ENCODE measurements at regions not wholly inside any gene's neighbourhood (a gene's known extent, or its start where the extent isn't known, plus 50 kb on each side); places are given as distances from the start of the nearest gene placed in this dataset.

GRCh38 chr9:80235752-80236151, 664.0 kb downstream of the TLE4 start:
- no peak overlapping the region for H2BK15ac ChIP-seq (ENCODE audit: low read length)
- no peaks in the 10 kb centered on the region for H3K27me3 ChIP-seq (ENCODE audit: control insufficient read depth in 3 of 3, insufficient read depth in 3 of 3, low read depth in 1 of 3, low read length in 3 of 3)
- no peak overlapping the region for H3K9ac ChIP-seq (ENCODE audit: low read depth, low read length, poor library complexity)
- H3K79me1 ChIP-seq (ENCODE audit: low read depth, low read length): no peaks in the 10 kb centered on the region
- no peak for DNase-seq (ENCODE audit: low spot score)
- H2AK5ac ChIP-seq (ENCODE audit: low read depth, low read length): no peak overlapping the region
- no peak overlapping the region for H3K23ac ChIP-seq (ENCODE audit: low read depth, low read length, poor library complexity)
- no peaks in the 10 kb centered on the region for H3K36me3 ChIP-seq (replicated peaks in 1 of 2; ENCODE audit: control insufficient read depth in 2 of 2, insufficient read depth in 2 of 2, low read length in 2 of 2)
- H2BK12ac ChIP-seq (ENCODE audit: low read length): no peak overlapping the region
- no peak overlapping the region for H3K4me3 ChIP-seq (ENCODE audit: low read length in 2 of 2)
- H3K4me1 ChIP-seq (ENCODE audit: control insufficient read depth in 2 of 2, insufficient read depth in 1 of 2, low read depth in 1 of 2, low read length in 2 of 2): peaks cover 0 to 9% of the 10 kb centered on the region in 2 donors
- H2BK5ac ChIP-seq (ENCODE audit: low read length): no peak overlapping the region
- H4K8ac ChIP-seq (ENCODE audit: low read depth, low read length): no peak overlapping the region
- H3K27ac ChIP-seq (replicated peaks; ENCODE audit: low read length): no peak overlapping the region
- H3K4ac ChIP-seq (ENCODE audit: low read length): no peak overlapping the region
- no peak overlapping the region for H3K4me2 ChIP-seq (ENCODE audit: insufficient read depth, low read length, poor library complexity, severe bottlenecking)
- H4K91ac ChIP-seq (ENCODE audit: low read depth, low read length, poor library complexity): no peak overlapping the region
- peaks cover 0 to 7% of the 10 kb centered on the region in 2 donors for H3K9me3 ChIP-seq (replicated peaks in 1 of 2; ENCODE audit: control insufficient read depth in 2 of 2, insufficient read depth in 1 of 2, low read depth in 1 of 2, low read length in 2 of 2)
- WGBS, 2 donors (ENCODE audit: extremely low coverage in 2 of 2, insufficient read length in 2 of 2, insufficient replicate concordance in 1 of 2): no CpG with 5 or more reads among the region's 1 CpG
- no peak overlapping the region for H2AFZ ChIP-seq (ENCODE audit: low read length)
- H3K18ac ChIP-seq (ENCODE audit: low read length): no peak overlapping the region
- no peak overlapping the region for H2BK120ac ChIP-seq (ENCODE audit: low read depth, low read length)
- no peak overlapping the region for H3K14ac ChIP-seq (ENCODE audit: low read length)

- no peak overlapping the region for H3K23ac ChIP-seq (ENCODE audit: low read depth, low read length, poor library complexity)
- no peak overlapping the region for H2BK15ac ChIP-seq (ENCODE audit: low read length)
- no peak overlapping the region for H4K8ac ChIP-seq (ENCODE audit: low read depth, low read length)
- no peak overlapping the region for H3K27ac ChIP-seq (replicated peaks; ENCODE audit: low read length)
- H3K9me3 ChIP-seq (replicated peaks in 1 of 2; ENCODE audit: control insufficient read depth in 2 of 2, insufficient read depth in 1 of 2, low read depth in 1 of 2, low read length in 2 of 2): peaks cover 0 to 7% of the 10 kb centered on the region in 2 donors
- no peak overlapping the region for H3K4ac ChIP-seq (ENCODE audit: low read length)
- no peaks in the 10 kb centered on the region for H3K36me3 ChIP-seq (replicated peaks in 1 of 2; ENCODE audit: control insufficient read depth in 2 of 2, insufficient read depth in 2 of 2, low read length in 2 of 2)
- peaks cover 0 to 9% of the 10 kb centered on the region in 2 donors for H3K4me1 ChIP-seq (ENCODE audit: control insufficient read depth in 2 of 2, insufficient read depth in 1 of 2, low read depth in 1 of 2, low read length in 2 of 2)
- H3K27me3 ChIP-seq (ENCODE audit: control insufficient read depth in 3 of 3, insufficient read depth in 3 of 3, low read depth in 1 of 3, low read length in 3 of 3): no peaks in the 10 kb centered on the region
- no peak overlapping the region for H2BK5ac ChIP-seq (ENCODE audit: low read length)
- no peak overlapping the region for H2AK5ac ChIP-seq (ENCODE audit: low read depth, low read length)
- no peaks in the 10 kb centered on the region for H3K79me1 ChIP-seq (ENCODE audit: low read depth, low read length)
- no peak overlapping the region for H4K91ac ChIP-seq (ENCODE audit: low read depth, low read length, poor library complexity)
- DNase-seq (ENCODE audit: low spot score): no peak
- H3K4me2 ChIP-seq (ENCODE audit: insufficient read depth, low read length, poor library complexity, severe bottlenecking): no peak overlapping the region
- H3K18ac ChIP-seq (ENCODE audit: low read length): no peak overlapping the region
- no peak overlapping the region for H3K4me3 ChIP-seq (ENCODE audit: low read length in 2 of 2)
- no peak overlapping the region for H3K14ac ChIP-seq (ENCODE audit: low read length)
- H2AFZ ChIP-seq (ENCODE audit: low read length): no peak overlapping the region
- H2BK12ac ChIP-seq (ENCODE audit: low read length): no peak overlapping the region
- WGBS, 2 donors (ENCODE audit: extremely low coverage in 2 of 2, insufficient read length in 2 of 2, insufficient replicate concordance in 1 of 2): no CpG with 5 or more reads among the region's 2 CpGs
- no peak overlapping the region for H3K9ac ChIP-seq (ENCODE audit: low read depth, low read length, poor library complexity)
- H2BK120ac ChIP-seq (ENCODE audit: low read depth, low read length): no peak overlapping the region
These were observed 662.1 kb downstream of the TLE4 start for GRCh38 chr9:80233906-80234305.

- H3K4me2 ChIP-seq (ENCODE audit: insufficient read depth, low read length, poor library complexity, severe bottlenecking): no peak overlapping the region
- H2AFZ ChIP-seq (ENCODE audit: low read length): no peak overlapping the region
- H3K27ac ChIP-seq (replicated peaks; ENCODE audit: low read length): no peak overlapping the region
- H3K23ac ChIP-seq (ENCODE audit: low read depth, low read length, poor library complexity): no peak overlapping the region
- peaks cover 0 to 8% of the 10 kb centered on the region in 2 donors for H3K4me1 ChIP-seq (ENCODE audit: control insufficient read depth in 2 of 2, insufficient read depth in 1 of 2, low read depth in 1 of 2, low read length in 2 of 2)
- no peak overlapping the region for H2BK15ac ChIP-seq (ENCODE audit: low read length)
- H2AK5ac ChIP-seq (ENCODE audit: low read depth, low read length): no peak overlapping the region
- no peak overlapping the region for H2BK12ac ChIP-seq (ENCODE audit: low read length)
- H3K36me3 ChIP-seq (replicated peaks in 1 of 2; ENCODE audit: control insufficient read depth in 2 of 2, insufficient read depth in 2 of 2, low read length in 2 of 2): no peaks in the 10 kb centered on the region
- no peak overlapping the region for H3K4me3 ChIP-seq (ENCODE audit: low read length in 2 of 2)
- WGBS, 2 donors (ENCODE audit: extremely low coverage in 2 of 2, insufficient read length in 2 of 2, insufficient replicate concordance in 1 of 2): no CpG with 5 or more reads among the region's 1 CpG
- no peaks in the 10 kb centered on the region for H3K79me1 ChIP-seq (ENCODE audit: low read depth, low read length)
- H4K8ac ChIP-seq (ENCODE audit: low read depth, low read length): no peak overlapping the region
- H3K18ac ChIP-seq (ENCODE audit: low read length): no peak overlapping the region
- H3K27me3 ChIP-seq (ENCODE audit: control insufficient read depth in 3 of 3, insufficient read depth in 3 of 3, low read depth in 1 of 3, low read length in 3 of 3): no peaks in the 10 kb centered on the region
- H3K4ac ChIP-seq (ENCODE audit: low read length): no peak overlapping the region
- no peak for DNase-seq (ENCODE audit: low spot score)
- no peak overlapping the region for H4K91ac ChIP-seq (ENCODE audit: low read depth, low read length, poor library complexity)
- H2BK120ac ChIP-seq (ENCODE audit: low read depth, low read length): no peak overlapping the region
- no peak overlapping the region for H3K9ac ChIP-seq (ENCODE audit: low read depth, low read length, poor library complexity)
- no peak overlapping the region for H2BK5ac ChIP-seq (ENCODE audit: low read length)
- no peak overlapping the region for H3K14ac ChIP-seq (ENCODE audit: low read length)
- H3K9me3 ChIP-seq (replicated peaks in 1 of 2; ENCODE audit: control insufficient read depth in 2 of 2, insufficient read depth in 1 of 2, low read depth in 1 of 2, low read length in 2 of 2): peaks cover 0 to 7% of the 10 kb centered on the region in 2 donors
These were observed 661.5 kb downstream of the TLE4 start for GRCh38 chr9:80233102-80233843.

- Histone ChIP-seq H4K91ac (ENCODE audit: low read depth, low read length, poor library complexity) (no peak overlapping the region), H3K27me3 (ENCODE audit: control insufficient read depth in 3 of 3, insufficient read depth in 3 of 3, low read depth in 1 of 3, low read length in 3 of 3) (no peaks in the 10 kb centered on the region), H2BK12ac (ENCODE audit: low read length) (no peak overlapping the region), H3K4me2 (ENCODE audit: insufficient read depth, low read length, poor library complexity, severe bottlenecking) (no peak overlapping the region), H3K18ac (ENCODE audit: low read length) (peak overlapping the region; percentile 87), H3K4me1 (ENCODE audit: control insufficient read depth in 2 of 2, insufficient read depth in 1 of 2, low read depth in 1 of 2, low read length in 2 of 2) (peaks cover 0 to 2% of the 10 kb centered on the region in 2 donors), H3K4ac (ENCODE audit: low read length) (no peak overlapping the region), H2BK5ac (ENCODE audit: low read length) (peak overlapping the region; percentile 6), H3K79me1 (ENCODE audit: low read depth, low read length) (no peaks in the 10 kb centered on the region), H3K14ac (ENCODE audit: low read length) (no peak overlapping the region), H3K4me3 (ENCODE audit: low read length in 2 of 2) (no peak overlapping the region), H3K9me3 (replicated peaks in 1 of 2; ENCODE audit: control insufficient read depth in 2 of 2, insufficient read depth in 1 of 2, low read depth in 1 of 2, low read length in 2 of 2) (peaks cover 0 to 7% of the 10 kb centered on the region in 2 donors), H3K9ac (ENCODE audit: low read depth, low read length, poor library complexity) (no peak overlapping the region), H3K23ac (ENCODE audit: low read depth, low read length, poor library complexity) (no peak overlapping the region), H2BK120ac (ENCODE audit: low read depth, low read length) (no peak overlapping the region), H3K36me3 (replicated peaks in 1 of 2; ENCODE audit: control insufficient read depth in 2 of 2, insufficient read depth in 2 of 2, low read length in 2 of 2) (no peaks in the 10 kb centered on the region), H2BK15ac (ENCODE audit: low read length) (peak overlapping the region; percentile 15), H2AFZ (ENCODE audit: low read length) (no peak overlapping the region), H4K8ac (ENCODE audit: low read depth, low read length) (no peak overlapping the region), H2AK5ac (ENCODE audit: low read depth, low read length) (peak overlapping the region; percentile 47), H3K27ac (replicated peaks; ENCODE audit: low read length) (no peak overlapping the region)
- WGBS, 2 donors (ENCODE audit: extremely low coverage in 2 of 2, insufficient read length in 2 of 2, insufficient replicate concordance in 1 of 2): no CpG with 5 or more reads among the region's 7 CpGs
- DNase-seq (ENCODE audit: low spot score): no peak
These were observed 659.8 kb downstream of the TLE4 start for GRCh38 chr9:80231318-80232236.
